ENCODE measurements at regions not wholly inside any gene's neighbourhood (a gene's known extent, or its start where the extent isn't known, plus 50 kb on each side); places are given as distances from the start of the nearest gene placed in this dataset.

DNA sequence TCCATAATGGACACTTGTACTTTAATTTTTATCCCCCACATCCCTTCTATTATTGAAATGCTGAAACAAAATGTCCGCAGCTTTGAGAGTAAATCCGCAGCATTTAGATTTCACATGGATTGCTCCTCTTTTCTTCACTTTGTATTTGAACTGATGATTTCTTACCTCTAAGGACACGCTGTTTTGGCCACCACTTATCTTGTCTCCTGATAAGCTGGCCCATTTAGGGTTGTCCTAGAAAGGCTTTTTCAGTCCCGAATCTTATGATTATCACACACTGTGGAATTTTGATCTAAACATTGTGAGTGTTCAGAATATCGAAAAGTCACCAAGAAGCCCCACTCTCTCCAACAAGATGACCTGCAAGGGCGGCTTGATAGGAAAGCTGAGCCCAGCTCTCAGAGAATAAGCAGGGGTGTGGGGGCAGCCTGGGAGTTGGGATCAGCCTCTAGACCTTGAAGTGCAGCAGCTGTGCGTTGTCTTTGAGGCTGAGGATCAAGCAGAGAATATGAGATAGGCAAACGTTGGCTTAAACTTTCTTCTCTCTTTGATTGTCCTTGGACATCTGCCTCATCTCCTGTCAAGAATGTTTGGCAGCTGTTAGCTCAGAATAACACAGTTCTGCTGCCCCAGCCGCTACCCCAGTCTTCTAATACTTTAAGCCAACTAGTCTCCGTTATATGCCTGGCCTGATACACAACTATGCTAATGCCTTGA is 399.7 kb upstream of the NR2F2 start:
- no peak for TF ChIP-seq EP300 (IDR thresholded peaks at IDR 0.05)
- no peak for TF ChIP-seq CTCF (IDR thresholded peaks at IDR 0.05)
- no peak for TF ChIP-seq POLR2A (IDR thresholded peaks at IDR 0.05)
- TF ChIP-seq POLR2AphosphoS5 (IDR thresholded peaks at IDR 0.05) = no peak
- WGBS, 2 donors = 73 to 75% methylated on average over 10 of the region's 10 CpGs
- DNase-seq = no peak
- intact Hi-C loops (cut with DNase I) = no loop called here
- Histone ChIP-seq H3K27ac (no peak overlapping the region), H3K36me3 (no peaks in the 10 kb centered on the region), H3K4me1 (no peaks in the 10 kb centered on the region), H3K9me3 (no peaks in the 10 kb centered on the region), H3K27me3 (no peaks in the 10 kb centered on the region), H3K4me3 (no peak overlapping the region)

DNA sequence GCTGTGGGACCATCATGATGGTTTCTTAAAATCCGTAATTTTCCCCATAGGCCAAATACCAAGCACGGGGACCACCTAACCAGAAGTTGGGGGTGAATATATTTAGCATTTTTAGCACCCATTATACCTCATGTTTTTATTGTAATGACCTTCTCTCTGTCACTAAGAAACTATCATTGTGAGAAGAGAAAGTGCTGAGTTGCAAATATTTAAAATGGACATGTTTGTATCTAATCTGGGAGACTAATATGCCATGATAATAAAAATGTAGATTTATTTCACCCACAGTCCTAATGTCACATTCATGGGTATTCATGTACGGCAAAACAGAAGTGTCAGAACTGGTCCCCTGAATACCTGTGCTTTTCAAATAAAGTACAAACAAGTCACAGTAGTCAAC is 398.9 kb upstream of the NR2F2 start:
- intact Hi-C loops (cut with DNase I) = no loop called here
- Histone ChIP-seq H3K27me3 (no peaks in the 10 kb centered on the region), H3K4me3 (no peak overlapping the region), H3K36me3 (no peaks in the 10 kb centered on the region), H3K9me3 (no peaks in the 10 kb centered on the region), H3K27ac (no peak overlapping the region), H3K4me1 (no peaks in the 10 kb centered on the region)
- TF ChIP-seq POLR2AphosphoS5 (IDR thresholded peaks at IDR 0.05) (no peak), POLR2A (IDR thresholded peaks at IDR 0.05) (no peak), CTCF (IDR thresholded peaks at IDR 0.05) (no peak), EP300 (IDR thresholded peaks at IDR 0.05) (no peak)
- no peak for DNase-seq
- WGBS, 2 donors = 78 to 92% methylated on average over 3 of the region's 3 CpGs

- TF ChIP-seq POLR2AphosphoS5 (IDR thresholded peaks at IDR 0.05) (no peak), EP300 (IDR thresholded peaks at IDR 0.05) (no peak), CTCF (IDR thresholded peaks at IDR 0.05) (no peak)
- WGBS, 2 donors = 92 to 93% methylated on average over 2 of the region's 2 CpGs
- intact Hi-C loops (cut with DNase I) = no loop called here
- H3K4me3 ChIP-seq = no peak overlapping the region
- H3K9me3 ChIP-seq = no peaks in the 10 kb centered on the region
- no peaks in the 10 kb centered on the region for H3K36me3 ChIP-seq
- DNase-seq = no peak
- H3K27me3 ChIP-seq = no peaks in the 10 kb centered on the region
- H3K4me1 ChIP-seq = no peaks in the 10 kb centered on the region
- H3K27ac ChIP-seq = no peak overlapping the region
Measured at GRCh38 chr15:95932141-95932540, 398.4 kb upstream of the NR2F2 start.

GRCh38 chr15:95932676-95933075 is 397.8 kb upstream of the NR2F2 start:
- TF ChIP-seq POLR2A (IDR thresholded peaks at IDR 0.05) (no peak), POLR2AphosphoS5 (IDR thresholded peaks at IDR 0.05) (no peak), CTCF (IDR thresholded peaks at IDR 0.05) (no peak), EP300 (IDR thresholded peaks at IDR 0.05) (no peak)
- Histone ChIP-seq H3K27me3 (no peaks in the 10 kb centered on the region), H3K4me1 (no peaks in the 10 kb centered on the region), H3K4me3 (no peak overlapping the region), H3K36me3 (no peaks in the 10 kb centered on the region), H3K27ac (no peak overlapping the region), H3K9me3 (no peaks in the 10 kb centered on the region)
- WGBS, 2 donors = 79 to 94% methylated on average over 4 of the region's 4 CpGs
- intact Hi-C loops (cut with DNase I) = no loop called here
- no peak for DNase-seq

GRCh38 chr15:95935852-95936251 is 394.6 kb upstream of the NR2F2 start:
- intact Hi-C loops (cut with DNase I) = no loop called here
- Histone ChIP-seq H3K27me3 (no peaks in the 10 kb centered on the region), H3K36me3 (no peaks in the 10 kb centered on the region), H3K4me1 (no peaks in the 10 kb centered on the region), H3K9me3 (no peaks in the 10 kb centered on the region), H3K27ac (no peak overlapping the region), H3K4me3 (no peak overlapping the region)
- TF ChIP-seq CTCF (IDR thresholded peaks at IDR 0.05) (no peak), POLR2A (IDR thresholded peaks at IDR 0.05) (no peak), EP300 (IDR thresholded peaks at IDR 0.05) (no peak), POLR2AphosphoS5 (IDR thresholded peaks at IDR 0.05) (no peak)
- DNase-seq = no peak
- WGBS, 2 donors = 69 to 80% methylated on average over 2 of the region's 2 CpGs
